Liver (tissue), 7 donors: ENCODE measurements at regions not wholly inside any gene's neighbourhood (a gene's known extent, or its start where the extent isn't known, plus 50 kb on each side); places are given as distances from the start of the nearest gene placed in this dataset.
"Not testable (repeated sequence)": the region's sequence is repeated elsewhere in the genome, so short reads cannot be mapped to it uniquely, and the experiment has no call there.

Experiments
- DNase-seq: peaks from one replicate; pipeline ENCODE4 v3.0.0-alpha.2; 2017; ENCODE audit warnings: low spot score
- H3K27ac ChIP-seq, 2 donors: one replicate each; pipeline ENCODE4 v1.7.0; 2013; ENCODE audit warnings: inconsistent platforms in 2 of 2, low read length in 2 of 2, control low read depth in 1 of 2, low read depth in 1 of 2, mild to moderate bottlenecking in 1 of 2
- H3K27me3 ChIP-seq, 4 donors: one replicate each; pipeline versions ENCODE4 v1.6.1 to v1.7.0; 2013; ENCODE audit warnings: low read length in 3 of 4, inconsistent platforms in 1 of 4, mild to moderate bottlenecking in 1 of 4, moderate library complexity in 1 of 4; ENCODE audit not compliant: control insufficient read depth in 4 of 4, insufficient read depth in 4 of 4
- H3K36me3 ChIP-seq, 4 donors: one replicate each; pipeline versions ENCODE4 v1.6.1 to v1.7.0; 2013; ENCODE audit warnings: low read length in 3 of 4, mild to moderate bottlenecking in 3 of 4, low read depth in 1 of 4, moderate library complexity in 1 of 4; ENCODE audit not compliant: control insufficient read depth in 4 of 4, insufficient read depth in 3 of 4
- H3K4me1 ChIP-seq, 4 donors: one replicate each; pipeline versions ENCODE4 v1.6.1 to v1.7.0; 2013; ENCODE audit warnings: low read length in 3 of 4, mild to moderate bottlenecking in 3 of 4, moderate library complexity in 1 of 4; ENCODE audit not compliant: control insufficient read depth in 4 of 4, insufficient read depth in 4 of 4
- H3K4me3 ChIP-seq, 3 donors: one replicate each; pipeline versions ENCODE4 v1.6.1 to v1.7.0; 2013; ENCODE audit warnings: low read length in 3 of 3, control low read depth in 1 of 3, low read depth in 1 of 3, mild to moderate bottlenecking in 1 of 3
- H3K9ac ChIP-seq, 2 donors: one replicate each; pipeline ENCODE4 v1.7.0; 2013; ENCODE audit warnings: low read length in 2 of 2, mild to moderate bottlenecking in 2 of 2, moderate library complexity in 2 of 2, control low read depth in 1 of 2, low read depth in 1 of 2
- H3K9me3 ChIP-seq, 4 donors: one replicate each; pipeline versions ENCODE4 v1.6.1 to v1.7.0; 2013; ENCODE audit warnings: low read length in 3 of 4; ENCODE audit not compliant: control insufficient read depth in 4 of 4
- ATF3 ChIP-seq: IDR thresholded peaks from 2 replicates; pipeline ENCODE4 v1.6.1; 2016; ENCODE audit warnings: antibody characterized with exemption
- EGR1 ChIP-seq, 2 donors: IDR thresholded peaks; 2 replicates each; pipeline ENCODE4 v1.6.1; 2016 to 2018; ENCODE audit warnings: antibody characterized with exemption in 2 of 2, low read depth in 2 of 2
- FOXA1 ChIP-seq: IDR thresholded peaks from 2 replicates; pipeline ENCODE4 v1.6.1; 2016; ENCODE audit warnings: antibody characterized with exemption
- FOXA2 ChIP-seq: IDR thresholded peaks from 2 replicates; pipeline ENCODE4 v1.6.1; 2016; ENCODE audit warnings: antibody characterized with exemption
- HNF4A ChIP-seq, 2 donors: conservative IDR thresholded peaks; 2 replicates each; pipeline ENCODE4 v1.6.1; 2016; ENCODE audit warnings: antibody characterized with exemption in 2 of 2, mild to moderate bottlenecking in 2 of 2
- HNF4G ChIP-seq: IDR thresholded peaks from 2 replicates; pipeline ENCODE4 v1.6.1; 2016; ENCODE audit warnings: antibody characterized with exemption
- JUND ChIP-seq, 2 donors: IDR thresholded peaks; 2 replicates each; pipeline ENCODE4 v1.6.1; 2016; ENCODE audit warnings: antibody characterized with exemption in 2 of 2
- NR2F2 ChIP-seq: IDR thresholded peaks from 2 replicates; pipeline ENCODE4 v1.6.1; 2016; ENCODE audit warnings: antibody characterized with exemption
- RAD21 ChIP-seq, 2 donors: IDR thresholded peaks; 2 replicates each; pipeline ENCODE4 v1.6.1; 2016; ENCODE audit warnings: antibody characterized with exemption in 2 of 2, mild to moderate bottlenecking in 2 of 2
- RXRA ChIP-seq, 2 donors: IDR thresholded peaks; 2 replicates each; pipeline ENCODE4 v1.6.1; 2017 to 2018; ENCODE audit warnings: antibody characterized with exemption in 2 of 2, mild to moderate bottlenecking in 1 of 2
- SP1 ChIP-seq: IDR thresholded peaks from 2 replicates; pipeline ENCODE4 v1.6.1; 2018; ENCODE audit warnings: antibody characterized with exemption, mild to moderate bottlenecking
- TAF1 ChIP-seq: conservative IDR thresholded peaks from 2 replicates; pipeline ENCODE4 v1.6.1; 2016; ENCODE audit warnings: antibody characterized with exemption, mild to moderate bottlenecking
- ZBTB33 ChIP-seq: IDR thresholded peaks from 2 replicates; pipeline ENCODE4 v1.6.1; 2016; ENCODE audit warnings: antibody characterized with exemption
- WGBS: extraction: QIAGEN DNeasy Blood & Tissue Kit; methylation state at CpG from one replicate; pipeline ENCODE4 v1.1.7; 2013; 5-methylcytosine and 5-hydroxymethylcytosine counted together
- donor health status: healthy.
- donor health status: healthy.
- donor health status: healthy.
- donor health status: healthy.

DNA sequence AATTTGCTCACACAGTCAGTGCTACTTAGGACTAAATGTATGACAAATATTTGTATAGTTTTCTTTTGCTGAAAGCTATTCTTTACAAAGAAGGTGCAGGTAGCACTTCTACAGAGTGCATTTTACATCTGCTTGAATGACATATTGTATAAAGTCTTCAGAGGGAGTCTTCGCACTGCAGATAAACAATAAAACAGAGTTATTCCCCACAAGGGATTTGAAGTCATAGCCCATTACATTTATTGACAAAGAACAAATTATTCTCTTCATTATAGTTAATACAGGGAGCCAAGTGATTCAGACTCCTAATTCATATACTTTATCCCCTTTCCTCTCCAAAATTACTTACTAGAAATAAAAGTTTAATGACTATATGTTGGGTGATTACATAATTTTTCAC is 529.7 kb downstream of the EDEM1 start:
- no peak for TF ChIP-seq RAD21 (IDR thresholded peaks at IDR 0.05)
- Histone ChIP-seq H3K4me3 (no peak overlapping the region), H3K9me3 (no peaks in the 10 kb centered on the region), H3K9ac (no peak overlapping the region), H3K4me1 (no peaks in the 10 kb centered on the region), H3K36me3 (no peaks in the 10 kb centered on the region), H3K27me3 (no peaks in the 10 kb centered on the region), H3K27ac (no peak overlapping the region)
- WGBS, result 75% methylated on average over 1 of the region's 1 CpG
- no peak for DNase-seq

DNA sequence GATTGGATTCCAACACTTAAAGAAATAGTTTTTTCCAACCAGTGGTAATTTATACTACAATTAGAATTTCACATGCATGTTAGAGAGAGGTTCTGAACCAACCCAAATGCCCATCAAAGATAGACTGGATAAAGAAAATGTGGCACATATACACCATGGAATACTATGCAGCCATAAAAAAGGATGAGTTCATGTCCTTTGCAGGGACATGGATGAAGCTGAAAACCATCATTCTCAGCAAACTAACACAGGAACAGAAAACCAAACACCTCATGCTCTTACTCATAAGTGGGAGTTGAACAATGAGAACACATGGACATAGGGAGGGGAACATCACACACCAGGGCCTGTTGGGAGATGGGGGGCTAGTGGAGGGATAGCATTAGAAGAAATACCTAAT is 532.2 kb downstream of the EDEM1 start:
- DNase-seq, H3K27me3 ChIP-seq, H3K4me1 ChIP-seq: not testable (repeated sequence)

DNA sequence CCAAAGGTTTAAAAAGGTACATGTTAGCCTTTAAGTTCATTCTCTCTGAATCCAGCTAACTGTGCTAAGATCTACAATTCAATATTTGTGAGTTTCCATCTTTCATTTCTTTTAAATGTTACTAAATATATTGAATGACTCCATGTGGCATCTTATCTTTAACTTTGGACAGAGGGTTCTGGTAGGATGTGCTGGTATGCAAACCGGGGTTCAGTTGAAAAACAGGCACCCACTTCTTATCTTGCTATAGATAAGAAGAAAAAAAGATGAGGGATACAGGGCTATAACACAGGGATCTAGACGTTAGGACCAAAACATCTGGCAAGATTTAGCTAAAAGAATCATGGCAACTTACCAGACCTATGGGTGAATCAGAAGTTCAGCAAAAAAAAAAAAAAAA is 538.3 kb downstream of the EDEM1 start:
- Histone ChIP-seq H3K9ac (no peak overlapping the region), H3K4me3 (no peak overlapping the region), H3K36me3 (no peaks in the 10 kb centered on the region), H3K27ac (no peak overlapping the region), H3K4me1 (no peaks in the 10 kb centered on the region), H3K9me3 (no peaks in the 10 kb centered on the region), H3K27me3 (peaks cover 0 to 2% (median 0%) of the 10 kb centered on the region in 4 donors)
- WGBS, result 38% methylated on average over 2 of the region's 2 CpGs
- DNase-seq, result no peak
- TF ChIP-seq EGR1 (IDR thresholded peaks at IDR 0.05; ENCODE audit: low read depth in 2 of 2) (no peak), ATF3 (no peak), FOXA1 (no peak), RXRA (IDR thresholded peaks at IDR 0.05) (no peak), NR2F2 (no peak), TAF1 (no peak)

More for the DNA sequence above, 532.2 kb downstream of the EDEM1 start:
- H3K9me3 ChIP-seq, H3K36me3 ChIP-seq, H3K4me3 ChIP-seq, H3K27ac ChIP-seq, H3K9ac ChIP-seq: not testable (repeated sequence)

DNA sequence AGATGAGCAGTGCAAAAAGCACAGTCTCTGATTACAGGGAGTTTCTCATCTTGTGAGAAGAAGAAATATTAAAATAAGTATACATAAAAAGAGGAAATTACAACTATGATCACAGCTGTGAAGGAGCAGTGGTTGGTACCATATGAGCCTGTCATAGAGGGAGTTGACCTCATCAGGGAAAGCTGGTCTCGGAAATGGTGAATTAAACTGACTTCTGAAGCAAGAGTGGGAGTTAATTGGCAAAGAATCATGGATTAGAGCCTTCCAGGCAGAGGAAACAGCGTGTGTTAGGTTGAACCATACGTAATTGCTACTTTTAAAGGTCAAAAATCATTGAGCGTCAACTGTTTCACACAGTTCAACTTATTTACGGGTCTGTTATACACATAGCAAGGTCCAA is 539.1 kb downstream of the EDEM1 start:
- H3K9me3 ChIP-seq, result no peaks in the 10 kb centered on the region
- no peak overlapping the region for H3K4me3 ChIP-seq
- H3K27me3 ChIP-seq, result peaks cover 0 to 2% (median 0%) of the 10 kb centered on the region in 4 donors
- no peak for DNase-seq
- no peaks in the 10 kb centered on the region for H3K4me1 ChIP-seq
- no peaks in the 10 kb centered on the region for H3K36me3 ChIP-seq
- WGBS, result 53% methylated on average over 5 of the region's 5 CpGs
- H3K27ac ChIP-seq, result no peak overlapping the region
- no peak overlapping the region for H3K9ac ChIP-seq
- TF ChIP-seq EGR1 (IDR thresholded peaks at IDR 0.05; ENCODE audit: low read depth in 2 of 2) (no peak), ZBTB33 (no peak), ATF3 (no peak), JUND (IDR thresholded peaks at IDR 0.05) (no peak), SP1 (no peak), FOXA2 (no peak), HNF4G (no peak), RXRA (IDR thresholded peaks at IDR 0.05) (no peak), TAF1 (no peak), RAD21 (IDR thresholded peaks at IDR 0.05) (no peak), HNF4A (conservative IDR thresholded peaks at IDR 0.05) (no peak)
